Fibroblast of pulmonary artery (primary cell): ENCODE measurements at regions not wholly inside any gene's neighbourhood (a gene's known extent, or its start where the extent isn't known, plus 50 kb on each side); places are given as distances from the start of the nearest gene placed in this dataset.

ENCODE experiments used
- DNase-seq: peaks from one replicate; pipeline ENCODE4 v3.0.0-alpha.2; 2010; ENCODE audit warnings: low read depth
- H3K4me3 ChIP-seq: replicated peaks from 2 replicates; pipeline ENCODE4 v1.5.1; 2011; ENCODE audit warnings: low read depth, mild to moderate bottlenecking, control low read depth, low read length, moderate library complexity
- CTCF ChIP-seq: IDR thresholded peaks from 2 replicates; pipeline ENCODE4 v1.5.1; 2011; ENCODE audit warnings: mild to moderate bottlenecking, control low read depth, low read length, inconsistent platforms; ENCODE audit errors: missing control alignments

GRCh38 chr10:104563548-104563947 lies 77.5 kb upstream of the SORCS3 start:
- no peak overlapping the region for H3K4me3 ChIP-seq
- TF ChIP-seq CTCF = no peak
- DNase-seq = no peak

GRCh38 chr10:104574427-104574826 lies 66.7 kb upstream of the SORCS3 start:
- DNase-seq = no peak
- no peak for TF ChIP-seq CTCF
- no peak overlapping the region for H3K4me3 ChIP-seq

- H3K4me3 ChIP-seq = no peak overlapping the region
- no peak for DNase-seq
- TF ChIP-seq CTCF = no peak
Measured at GRCh38 chr10:104574838-104575237, 66.3 kb upstream of the SORCS3 start.

- TF ChIP-seq CTCF = no peak
- DNase-seq = no peak
- no peak overlapping the region for H3K4me3 ChIP-seq
Measured at GRCh38 chr10:104576611-104577010, 64.5 kb upstream of the SORCS3 start.

GRCh38 chr10:104577163-104577562 lies 63.9 kb upstream of the SORCS3 start:
- H3K4me3 ChIP-seq = no peak overlapping the region
- no peak for TF ChIP-seq CTCF
- DNase-seq = no peak

GRCh38 chr10:104577861-104578521 lies 63.1 kb upstream of the SORCS3 start:
- no peak for TF ChIP-seq CTCF
- DNase-seq = no peak
- H3K4me3 ChIP-seq = no peak overlapping the region

GRCh38 chr10:104578671-104579070 lies 62.4 kb upstream of the SORCS3 start:
- DNase-seq = no peak
- TF ChIP-seq CTCF = no peak
- no peak overlapping the region for H3K4me3 ChIP-seq
